ENCODE measurements at regions not wholly inside any gene's neighbourhood (a gene's known extent, or its start where the extent isn't known, plus 50 kb on each side); places are given as distances from the start of the nearest gene placed in this dataset.

DNA sequence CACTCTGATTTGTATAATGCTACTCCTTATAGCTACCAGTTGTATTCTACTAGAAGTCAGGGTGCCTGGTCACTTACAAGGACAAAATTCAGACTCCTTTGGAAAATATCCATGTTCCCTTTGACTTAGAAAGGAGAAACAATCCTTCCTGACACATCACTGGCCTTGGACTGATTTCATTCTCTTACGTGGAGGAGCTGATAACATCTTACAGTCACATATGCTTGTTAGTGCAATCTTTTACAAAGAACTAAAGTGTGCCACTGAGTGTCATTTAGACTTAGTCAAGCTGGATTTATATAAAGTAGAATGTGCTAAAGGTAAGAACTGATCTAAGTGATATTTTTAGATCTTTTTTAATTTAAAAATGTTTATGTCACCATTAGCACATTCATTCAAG lies 131.0 kb upstream of the TMTC2 start:
- WGBS, 2 donors: 20 to 21% methylated on average over 1 of the region's 1 CpG
- no peak overlapping the region for H3K4me3 ChIP-seq (ENCODE audit: low read depth, poor library complexity, severe bottlenecking)
- TF ChIP-seq, protein P1, sequence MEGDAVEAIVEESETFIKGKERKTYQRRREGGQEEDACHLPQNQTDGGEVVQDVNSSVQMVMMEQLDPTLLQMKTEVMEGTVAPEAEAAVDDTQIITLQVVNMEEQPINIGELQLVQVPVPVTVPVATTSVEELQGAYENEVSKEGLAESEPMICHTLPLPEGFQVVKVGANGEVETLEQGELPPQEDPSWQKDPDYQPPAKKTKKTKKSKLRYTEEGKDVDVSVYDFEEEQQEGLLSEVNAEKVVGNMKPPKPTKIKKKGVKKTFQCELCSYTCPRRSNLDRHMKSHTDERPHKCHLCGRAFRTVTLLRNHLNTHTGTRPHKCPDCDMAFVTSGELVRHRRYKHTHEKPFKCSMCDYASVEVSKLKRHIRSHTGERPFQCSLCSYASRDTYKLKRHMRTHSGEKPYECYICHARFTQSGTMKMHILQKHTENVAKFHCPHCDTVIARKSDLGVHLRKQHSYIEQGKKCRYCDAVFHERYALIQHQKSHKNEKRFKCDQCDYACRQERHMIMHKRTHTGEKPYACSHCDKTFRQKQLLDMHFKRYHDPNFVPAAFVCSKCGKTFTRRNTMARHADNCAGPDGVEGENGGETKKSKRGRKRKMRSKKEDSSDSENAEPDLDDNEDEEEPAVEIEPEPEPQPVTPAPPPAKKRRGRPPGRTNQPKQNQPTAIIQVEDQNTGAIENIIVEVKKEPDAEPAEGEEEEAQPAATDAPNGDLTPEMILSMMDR (IDR thresholded peaks at IDR 0.05): no peak
- TF ChIP-seq POLR2A (IDR thresholded peaks at IDR 0.05): no peak
- DNase-seq (ENCODE audit: low spot score in 2 of 2): no peak
- intact Hi-C loops (cut with DNase I; ENCODE audit: low total_unique reads): no loop called here

- 81 to 88% methylated on average over 1 of the region's 1 CpG for WGBS, 2 donors
- DNase-seq (ENCODE audit: low spot score in 2 of 2): no peak
- intact Hi-C loops (cut with DNase I; ENCODE audit: low total_unique reads): no loop called here
- TF ChIP-seq, protein P1 (IDR thresholded peaks at IDR 0.05): no peak
- no peak for TF ChIP-seq POLR2A (IDR thresholded peaks at IDR 0.05)
- H3K4me3 ChIP-seq (ENCODE audit: low read depth, poor library complexity, severe bottlenecking): no peak overlapping the region
Observed at GRCh38 chr12:82565966-82566365, 120.7 kb upstream of the TMTC2 start.

GRCh38 chr12:82567688-82568087 lies 119.0 kb upstream of the TMTC2 start:
- no peak overlapping the region for H3K4me3 ChIP-seq (ENCODE audit: low read depth, poor library complexity, severe bottlenecking)
- no peak for TF ChIP-seq POLR2A (IDR thresholded peaks at IDR 0.05)
- TF ChIP-seq, protein P1 (IDR thresholded peaks at IDR 0.05): no peak
- DNase-seq (ENCODE audit: low spot score in 2 of 2): no peak
- intact Hi-C loops (cut with DNase I; ENCODE audit: low total_unique reads): no loop called here

- DNase-seq (ENCODE audit: low spot score in 2 of 2): no peak
- H3K4me3 ChIP-seq (ENCODE audit: low read depth, poor library complexity, severe bottlenecking): no peak overlapping the region
- intact Hi-C loops (cut with DNase I; ENCODE audit: low total_unique reads): no loop called here
- WGBS, 2 donors: 73 to 83% methylated on average over 2 of the region's 2 CpGs
- no peak for TF ChIP-seq POLR2A (IDR thresholded peaks at IDR 0.05)
- TF ChIP-seq, protein P1 (IDR thresholded peaks at IDR 0.05): no peak
Observed at GRCh38 chr12:82574191-82574590, 112.5 kb upstream of the TMTC2 start.

GRCh38 chr12:82578725-82579124 lies 108.0 kb upstream of the TMTC2 start:
- no peak overlapping the region for H3K4me3 ChIP-seq (ENCODE audit: low read depth, poor library complexity, severe bottlenecking)
- DNase-seq (ENCODE audit: low spot score in 2 of 2): no peak
- TF ChIP-seq, protein P1 (IDR thresholded peaks at IDR 0.05): no peak
- no peak for TF ChIP-seq POLR2A (IDR thresholded peaks at IDR 0.05)
- WGBS, 2 donors: 92 to 93% methylated on average over 2 of the region's 2 CpGs
- intact Hi-C loops (cut with DNase I; ENCODE audit: low total_unique reads): no loop called here

- no peak for DNase-seq (ENCODE audit: low spot score in 2 of 2)
- 59 to 75% methylated on average over 1 of the region's 1 CpG for WGBS, 2 donors
- intact Hi-C loops (cut with DNase I; ENCODE audit: low total_unique reads): no loop called here
- no peak overlapping the region for H3K4me3 ChIP-seq (ENCODE audit: low read depth, poor library complexity, severe bottlenecking)
- TF ChIP-seq, protein P1 (IDR thresholded peaks at IDR 0.05): no peak
- TF ChIP-seq POLR2A (IDR thresholded peaks at IDR 0.05): no peak
Observed at GRCh38 chr12:82583756-82584155, 103.0 kb upstream of the TMTC2 start.
